Cardiac septum (tissue), 1 donor: ENCODE measurements at regions not wholly inside any gene's neighbourhood (a gene's known extent, or its start where the extent isn't known, plus 50 kb on each side); places are given as distances from the start of the nearest gene placed in this dataset.

ENCODE experiments used
- DNase-seq: peaks from one replicate; pipeline ENCODE4 v3.0.0-alpha.2; 2020; ENCODE audit warnings: low spot score
- intact Hi-C: fragments of 100-400 bp; cut with DNase I; formaldehyde crosslinking; loops from one replicate; pipeline ENCODE4 v1.14.0; 2022
- donor health status: DM: no; HTN: no; CAD: no.

GRCh38 chr12:127539226-127539858, 727.6 kb upstream of the TMEM132C start:
- intact Hi-C loops = no loop called here
- DNase-seq = no peak

GRCh38 chr12:127542391-127542790, 724.6 kb upstream of the TMEM132C start:
- DNase-seq = no peak
- intact Hi-C loops = no loop called here

DNA sequence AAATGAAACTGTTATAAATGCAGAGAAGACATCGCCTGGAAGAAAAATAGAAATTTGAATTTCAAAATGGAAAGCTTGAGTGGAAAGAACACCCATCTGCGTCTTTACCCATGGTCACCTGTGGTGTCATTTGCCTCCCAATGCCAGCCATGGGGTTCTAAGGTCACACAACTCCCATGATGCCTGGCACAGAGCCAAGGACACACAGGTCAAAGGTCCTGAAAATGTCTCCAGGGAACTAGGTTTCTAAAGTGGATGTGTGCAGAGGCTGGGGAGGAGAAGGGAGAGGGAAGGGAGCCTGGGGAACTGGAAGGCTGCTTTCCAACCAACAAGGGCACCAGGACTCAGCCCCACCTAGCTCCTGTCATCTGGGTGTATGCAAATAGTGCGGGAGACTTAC, 724.0 kb upstream of the TMEM132C start:
- intact Hi-C loops = no loop called here
- DNase-seq = no peak

DNA sequence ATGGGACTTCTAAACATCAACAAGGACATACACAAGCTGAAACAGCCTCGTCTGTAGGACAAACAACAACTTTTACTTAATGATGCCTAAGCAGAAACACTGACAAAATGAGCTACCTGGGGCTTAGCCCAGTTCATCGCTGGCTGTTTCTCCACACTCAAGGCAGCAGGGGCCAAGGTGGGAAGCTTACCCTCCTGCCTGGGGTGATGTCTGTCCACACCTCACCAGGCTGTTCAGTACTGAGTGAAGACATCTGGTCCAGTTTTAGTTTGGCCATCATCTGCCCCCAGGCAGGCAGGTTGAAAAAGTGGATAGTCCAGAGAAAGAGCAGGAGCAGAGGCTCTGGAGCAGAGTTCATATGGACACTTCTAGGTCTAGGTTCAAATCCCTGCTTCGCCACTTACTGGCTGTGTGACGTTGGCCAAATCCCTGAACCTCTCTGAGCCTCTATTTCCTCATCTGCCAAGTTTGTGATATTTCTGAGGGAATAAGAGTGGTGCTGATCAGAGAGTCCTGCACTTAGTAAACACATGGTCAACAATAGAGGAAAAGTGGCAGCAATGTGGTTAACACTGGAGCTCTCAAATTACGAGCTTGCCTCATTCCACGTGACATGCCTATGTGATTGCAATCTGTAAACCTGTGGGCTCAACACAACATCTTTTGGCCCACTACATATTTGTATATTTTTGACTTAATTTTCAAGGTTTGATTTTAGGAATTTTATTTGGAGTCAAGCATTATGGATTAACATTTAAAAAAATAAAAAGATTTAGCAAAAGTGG, 720.1 kb upstream of the TMEM132C start:
- no peak for DNase-seq
- intact Hi-C loops = no loop called here

- no peak for DNase-seq
- intact Hi-C loops = no loop called here
Measured at GRCh38 chr12:127548123-127548553, 718.8 kb upstream of the TMEM132C start.

GRCh38 chr12:127550271-127550670, 716.7 kb upstream of the TMEM132C start:
- intact Hi-C loops = no loop called here

DNA sequence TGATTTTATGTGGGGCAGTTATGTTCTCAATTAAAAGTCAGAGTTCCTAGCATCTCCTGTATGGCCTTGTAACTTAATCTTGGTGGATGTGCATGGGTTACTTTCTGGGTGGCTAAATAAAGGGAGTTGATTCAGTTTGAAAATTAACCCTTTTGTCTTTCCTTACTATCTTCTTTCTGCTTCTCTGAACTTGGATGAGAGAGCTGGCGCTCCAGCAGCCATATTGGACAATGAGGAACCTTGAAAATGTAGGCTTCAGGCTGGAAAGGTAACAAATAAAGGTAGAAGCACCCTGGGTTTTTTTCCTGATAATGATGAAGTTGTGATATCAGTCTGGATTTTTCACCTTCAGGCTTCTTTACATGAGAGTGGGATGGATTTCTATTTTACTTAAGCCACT, 714.1 kb upstream of the TMEM132C start:
- intact Hi-C loops = no loop called here
- DNase-seq = no peak

More at GRCh38 chr12:127550271-127550670, 716.7 kb upstream of the TMEM132C start:
- no peak for DNase-seq

- intact Hi-C loops = no loop called here
- no peak for DNase-seq
Measured at GRCh38 chr12:127555071-127555470, 711.9 kb upstream of the TMEM132C start.

DNA sequence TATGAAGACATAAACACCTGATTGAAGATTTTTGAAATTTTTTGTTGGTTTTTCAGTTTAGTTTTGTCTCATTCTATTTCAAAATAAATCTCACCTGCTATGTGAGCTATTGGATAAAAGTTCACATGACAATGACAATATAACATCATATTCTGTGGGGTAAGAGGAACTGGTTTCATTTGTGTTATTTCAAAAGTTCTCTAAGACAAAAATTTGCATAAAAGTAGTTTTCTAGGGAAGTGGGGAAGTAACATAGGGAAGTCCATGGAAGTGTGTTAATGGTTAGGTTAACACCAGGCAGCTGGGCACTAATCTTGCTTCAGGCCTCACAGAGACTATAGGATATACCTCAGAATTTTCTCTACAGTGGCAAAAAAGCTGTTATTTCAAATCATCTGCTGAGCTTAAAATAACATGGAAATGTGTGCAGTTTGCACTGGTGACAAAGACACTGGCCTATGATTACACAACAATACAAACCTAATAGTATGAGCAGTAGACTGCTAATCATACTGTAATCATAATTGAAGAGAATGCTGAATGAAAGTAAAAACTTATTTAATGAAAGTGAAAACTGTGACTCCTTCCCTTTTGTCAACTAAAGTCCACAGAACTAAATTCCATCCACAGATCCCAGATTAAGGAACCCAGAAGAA, 710.6 kb upstream of the TMEM132C start:
- intact Hi-C loops = no loop called here
- no peak for DNase-seq

DNA sequence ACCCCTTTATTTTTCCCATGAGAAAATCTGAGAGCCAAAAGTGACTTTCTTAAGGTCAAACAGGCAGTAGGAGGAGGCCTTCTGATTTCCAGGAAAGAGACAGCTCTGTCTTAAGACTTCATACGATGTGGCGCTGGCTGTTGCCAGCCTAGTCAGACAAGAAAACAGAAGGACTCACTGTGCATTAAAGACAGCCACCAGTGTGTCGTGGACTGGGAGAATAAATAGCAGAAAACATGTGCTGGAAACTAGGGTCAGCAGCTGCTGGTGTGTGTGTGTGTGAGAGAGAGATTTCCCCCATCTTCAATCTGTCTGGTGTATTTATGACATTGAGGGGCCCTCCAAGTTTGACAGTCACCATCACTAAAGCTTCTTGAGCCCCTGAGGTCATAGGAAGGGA, 708.6 kb upstream of the TMEM132C start:
- DNase-seq = no peak
- intact Hi-C loops = no loop called here

- no peak for DNase-seq
- intact Hi-C loops = no loop called here
Measured at GRCh38 chr12:127559349-127560040, 707.5 kb upstream of the TMEM132C start.

GRCh38 chr12:127560041-127560478, 706.9 kb upstream of the TMEM132C start:
- no peak for DNase-seq
- intact Hi-C loops = no loop called here

DNA sequence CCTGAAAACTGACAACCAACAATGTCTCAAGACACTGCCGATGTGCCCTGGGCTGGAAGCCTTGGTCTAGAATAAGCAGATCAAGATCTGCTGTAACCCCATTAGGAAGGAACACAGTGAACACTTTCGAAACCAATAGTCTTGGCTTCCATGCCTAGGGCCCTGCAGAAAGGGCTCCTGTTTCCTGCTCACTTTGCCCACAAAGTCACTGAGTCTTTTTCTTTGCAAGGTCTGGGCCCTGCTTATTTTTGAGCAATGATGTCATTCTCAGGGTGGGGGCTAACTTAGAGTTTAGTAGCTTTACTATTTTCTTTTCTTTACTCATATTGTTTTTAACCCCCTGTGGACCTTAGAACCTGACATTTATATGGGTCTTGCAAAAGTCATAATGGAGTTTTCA, 704.2 kb upstream of the TMEM132C start:
- DNase-seq = no peak
- intact Hi-C loops = no loop called here

GRCh38 chr12:127565241-127565640, 701.7 kb upstream of the TMEM132C start:
- intact Hi-C loops = no loop called here
- DNase-seq = no peak

GRCh38 chr12:127567531-127567930, 699.4 kb upstream of the TMEM132C start:
- intact Hi-C loops = no loop called here
- DNase-seq = no peak

- intact Hi-C loops = no loop called here
- DNase-seq = no peak
Measured at GRCh38 chr12:127570387-127570786, 696.6 kb upstream of the TMEM132C start.

GRCh38 chr12:127570793-127571360, 696.1 kb upstream of the TMEM132C start:
- intact Hi-C loops = no loop called here
- DNase-seq = no peak

GRCh38 chr12:127571578-127571977, 695.4 kb upstream of the TMEM132C start:
- intact Hi-C loops = no loop called here
- no peak for DNase-seq

GRCh38 chr12:127579446-127579845, 687.5 kb upstream of the TMEM132C start:
- no peak for DNase-seq
- intact Hi-C loops = no loop called here

DNA sequence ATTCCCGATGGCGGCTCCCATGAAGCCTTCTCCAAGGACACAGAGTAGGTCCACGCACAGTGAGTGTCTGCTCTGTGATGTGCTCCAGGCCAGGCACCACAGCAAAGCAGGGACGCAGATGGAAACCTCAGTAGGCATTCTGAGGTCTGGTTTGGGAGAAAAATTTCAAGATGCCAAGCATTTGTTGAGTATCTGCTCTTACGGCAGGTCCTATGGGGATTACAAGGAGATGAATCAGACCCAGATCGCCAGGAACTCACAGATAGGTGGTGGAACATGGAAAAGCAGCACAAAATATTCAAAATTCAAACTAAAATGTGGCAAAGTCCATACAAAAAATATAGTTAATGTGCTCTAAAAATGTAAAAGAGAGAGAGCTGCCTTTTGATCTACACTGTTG, 684.9 kb upstream of the TMEM132C start:
- intact Hi-C loops = no loop called here
- DNase-seq = no peak
